HG02943 (cell line): ENCODE measurements at regions not wholly inside any gene's neighbourhood (a gene's known extent, or its start where the extent isn't known, plus 50 kb on each side); places are given as distances from the start of the nearest gene placed in this dataset.

ENCODE experiments used
- ATAC-seq: cut with Tn5 transposase; IDR thresholded peaks from one replicate; pipeline ENCODE4 v1.9.1; 2021; ENCODE audit warnings: mild to moderate bottlenecking, low read depth, moderate library complexity; ENCODE audit not compliant: unreplicated experiment

DNA sequence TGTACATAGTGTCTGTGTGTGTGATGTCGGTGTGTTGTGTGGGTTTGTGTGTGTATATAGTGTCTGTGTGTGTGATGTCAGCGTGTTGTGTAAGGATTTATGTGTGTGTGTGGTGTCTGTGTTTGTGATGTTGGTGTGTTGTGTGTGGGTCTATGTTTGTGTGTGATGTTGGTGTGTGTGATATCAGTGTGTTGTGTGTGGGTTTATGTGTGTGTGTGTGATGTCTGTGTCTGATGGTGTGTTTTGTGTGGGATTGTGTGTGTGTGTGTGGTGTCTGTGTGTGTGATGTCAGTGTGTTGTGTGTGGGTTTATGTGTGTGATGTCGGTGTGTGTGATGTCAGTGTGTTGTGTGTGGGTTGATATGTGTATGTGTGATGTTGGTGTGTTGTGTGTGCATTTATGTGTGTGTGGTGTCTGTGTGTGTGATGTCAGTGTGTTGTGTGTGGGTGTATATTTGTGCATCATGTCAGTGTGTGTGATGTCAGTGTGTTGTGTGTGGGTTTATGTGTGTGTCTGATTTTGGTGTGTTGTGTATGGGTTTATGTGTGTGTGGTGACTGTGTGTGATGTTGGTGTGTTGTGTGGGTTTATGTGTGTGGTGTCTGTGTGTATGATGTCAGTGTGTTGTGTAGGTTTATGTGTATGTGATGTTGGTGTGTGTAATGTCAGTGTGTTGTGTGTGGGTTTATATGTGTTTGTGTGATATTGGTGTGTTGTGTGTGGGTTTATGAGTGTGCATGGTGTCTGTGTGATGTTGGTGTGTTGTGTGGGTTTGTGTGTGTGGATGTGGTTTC is 102.4 kb upstream of the CD93 start:
- no peak for ATAC-seq

DNA sequence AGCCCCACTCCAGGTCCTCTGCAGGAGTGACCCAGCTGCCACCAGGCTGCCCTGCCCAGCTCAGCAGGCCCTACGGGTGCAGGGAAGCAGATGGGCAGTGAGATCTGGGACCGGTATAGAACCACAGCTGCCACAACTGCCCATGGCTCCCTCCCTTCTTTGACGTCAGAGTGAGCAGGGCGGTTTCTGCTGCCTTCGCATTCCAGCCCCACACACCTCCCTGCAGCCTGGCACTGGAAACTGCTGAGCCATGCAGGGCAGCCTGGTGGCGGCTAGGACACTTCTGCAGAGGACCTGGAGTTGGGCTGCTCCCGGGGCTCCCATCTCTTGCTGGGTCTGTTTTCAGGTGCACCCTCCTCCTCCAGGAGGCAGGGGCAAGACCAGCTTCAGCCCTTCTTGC is 101.6 kb upstream of the CD93 start:
- ATAC-seq = no peak

DNA sequence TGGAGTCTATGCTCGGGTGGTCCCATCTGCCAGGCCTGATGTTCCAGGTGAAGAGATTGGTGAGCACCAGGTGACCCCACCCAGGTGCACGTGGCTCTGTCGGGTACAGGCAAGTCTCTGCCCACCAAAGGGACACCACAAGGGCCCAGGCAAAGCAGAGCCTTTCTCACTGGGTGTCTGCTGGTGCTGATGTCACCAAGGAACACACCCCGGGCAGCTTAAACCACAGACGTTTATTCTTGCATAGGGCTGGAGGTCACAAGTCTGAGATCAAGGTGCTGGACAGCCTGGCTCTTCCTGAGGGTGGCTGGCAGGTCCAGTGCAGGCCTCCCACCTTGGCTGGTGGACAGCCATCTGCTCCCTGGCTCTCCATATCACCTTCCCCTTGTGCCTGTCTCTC is 100.7 kb upstream of the CD93 start:
- ATAC-seq = no peak

- ATAC-seq = no peak
Observed at GRCh38 chr20:23180451-23180921, 94.4 kb upstream of the CD93 start.

- no peak for ATAC-seq
Observed at GRCh38 chr20:23179766-23180403, 93.8 kb upstream of the CD93 start.

GRCh38 chr20:23178806-23179205 is 92.7 kb upstream of the CD93 start:
- ATAC-seq = no peak

DNA sequence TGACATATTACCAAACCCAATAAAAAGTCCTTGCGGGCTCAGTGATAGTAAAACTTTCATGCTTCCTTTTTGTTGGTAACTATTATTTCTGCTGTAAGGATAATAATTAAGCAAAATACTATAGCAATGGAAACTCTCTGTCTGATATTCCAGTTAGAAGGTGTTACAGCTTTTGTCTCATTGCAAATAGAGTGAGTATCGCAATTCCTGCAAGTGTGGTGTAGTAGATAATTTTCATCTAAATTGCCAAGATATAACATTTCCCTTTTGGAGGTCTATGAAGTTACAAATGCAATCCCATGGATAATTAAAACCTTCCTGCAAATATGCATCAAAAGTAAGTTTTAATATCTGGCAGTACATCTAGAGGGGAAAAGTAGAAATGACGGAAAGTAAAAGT is 88.7 kb upstream of the CD93 start:
- ATAC-seq = no peak

DNA sequence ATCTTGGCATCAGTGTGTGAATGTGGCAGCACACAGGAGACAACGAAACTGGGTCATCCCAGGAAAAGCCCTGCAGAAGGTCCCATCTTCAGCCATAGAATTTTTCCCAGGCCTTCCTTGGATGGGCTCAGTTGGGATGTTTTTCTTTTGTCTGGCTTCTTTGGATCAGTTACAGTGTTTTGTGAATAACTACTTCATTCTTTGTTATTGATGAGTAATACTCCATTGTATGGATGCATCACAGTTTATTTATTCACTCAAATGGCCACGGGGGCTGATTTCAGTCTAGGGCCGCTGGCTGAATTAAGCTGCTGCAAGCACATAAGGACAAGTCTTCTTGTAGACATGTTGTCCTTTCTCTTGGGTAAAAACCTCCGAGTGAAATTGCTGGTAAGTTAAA is 81.3 kb upstream of the CD93 start:
- no peak for ATAC-seq

DNA sequence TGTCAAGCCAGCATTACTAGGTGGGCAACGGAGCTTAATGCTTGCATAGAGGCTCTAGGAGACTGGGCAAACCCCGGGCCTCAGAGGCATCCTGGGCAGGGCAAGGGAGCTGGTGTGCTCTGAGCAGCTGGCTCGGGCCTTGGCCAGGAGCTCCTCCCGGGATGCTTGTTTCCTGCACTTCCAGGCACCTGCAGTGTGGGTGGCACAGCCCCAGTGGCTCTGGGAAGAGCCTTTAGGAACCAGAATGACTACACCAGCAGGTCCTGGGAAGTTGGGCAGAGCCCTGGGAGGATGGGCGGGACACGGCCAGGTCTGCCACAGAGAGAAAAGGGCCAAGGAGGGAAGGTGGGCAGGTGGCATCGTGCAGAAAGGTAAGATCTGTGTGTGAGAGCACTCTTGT is 80.4 kb upstream of the CD93 start:
- no peak for ATAC-seq

DNA sequence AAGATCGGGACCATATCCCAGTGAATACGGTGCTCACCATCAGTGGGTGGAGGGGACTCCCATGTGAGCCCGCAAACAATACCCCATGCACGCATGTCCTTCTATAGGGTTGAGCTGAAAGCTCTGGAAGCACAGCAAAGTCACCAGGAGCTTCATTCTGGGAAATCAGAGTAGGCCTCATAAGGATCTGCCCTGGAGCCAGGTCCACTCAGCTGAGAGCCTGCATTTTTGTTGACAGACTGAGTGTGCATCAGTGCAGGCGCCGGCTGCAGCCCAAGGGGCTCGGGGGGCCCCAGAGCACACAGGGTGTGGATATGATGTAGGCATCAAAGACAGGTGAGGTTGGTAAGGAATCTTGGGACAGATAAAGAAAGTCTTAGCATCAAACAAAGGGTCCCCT is 79.8 kb upstream of the CD93 start:
- no peak for ATAC-seq

GRCh38 chr20:23165307-23165750 is 79.2 kb upstream of the CD93 start:
- ATAC-seq = no peak

GRCh38 chr20:23164176-23164601 is 78.1 kb upstream of the CD93 start:
- no peak for ATAC-seq

- no peak for ATAC-seq
Observed at GRCh38 chr20:23163562-23163961, 77.4 kb upstream of the CD93 start.

DNA sequence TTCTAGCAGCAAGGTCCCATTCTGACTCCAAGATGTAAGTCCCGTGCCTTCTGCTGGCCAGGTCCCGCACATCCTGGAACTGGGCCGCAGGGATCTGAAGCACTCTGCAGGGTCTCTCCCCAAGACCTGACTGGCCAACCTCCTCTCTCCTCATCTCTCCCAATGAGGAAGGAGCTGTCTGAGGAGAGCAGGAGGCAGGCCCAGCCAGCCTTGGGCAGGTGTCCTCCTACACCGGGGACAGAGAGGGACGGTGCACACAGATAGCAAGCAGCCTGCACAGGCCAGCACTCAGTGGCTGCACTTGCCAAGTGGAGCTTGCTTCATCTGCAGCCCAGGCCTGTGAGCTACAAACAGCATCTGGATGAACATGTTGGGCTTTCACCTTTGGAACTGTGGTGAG is 76.8 kb upstream of the CD93 start:
- ATAC-seq = no peak

DNA sequence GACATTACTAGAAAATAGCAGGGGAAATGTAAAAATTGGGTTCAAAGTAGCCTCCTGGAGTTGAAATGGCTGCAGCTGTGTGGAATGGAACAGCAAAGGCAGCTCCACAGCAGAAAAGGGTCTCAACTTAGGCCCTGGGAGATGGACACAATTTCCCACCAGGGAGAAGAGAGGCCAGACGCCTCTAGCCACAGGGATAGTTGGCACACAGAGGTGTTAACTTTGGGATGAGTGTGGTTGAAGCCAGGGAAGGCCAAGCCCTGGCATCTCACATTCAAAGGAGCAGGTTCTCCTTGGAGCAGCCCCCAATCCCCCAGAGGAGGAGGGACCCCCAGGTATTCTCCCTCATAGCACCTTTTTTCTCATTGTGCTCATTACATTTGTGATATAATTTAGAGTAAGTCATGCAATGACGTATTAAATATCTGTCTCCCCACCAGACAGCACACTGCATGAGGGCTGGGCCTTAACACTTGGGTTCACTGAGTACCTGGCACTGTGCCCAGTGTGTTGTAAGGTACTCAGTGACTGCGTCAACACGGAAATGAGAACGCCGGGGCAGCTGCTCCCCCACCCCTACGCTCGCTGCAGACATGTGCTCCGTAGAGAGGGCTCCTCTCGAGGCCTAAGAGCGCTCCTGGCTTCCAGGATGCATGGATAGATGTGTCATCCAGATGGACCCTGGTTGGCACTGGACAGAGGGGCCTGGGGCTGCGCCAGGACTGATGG is 76.0 kb upstream of the CD93 start:
- ATAC-seq = no peak

- ATAC-seq = no peak
Observed at GRCh38 chr20:23161244-23161891, 75.2 kb upstream of the CD93 start.

DNA sequence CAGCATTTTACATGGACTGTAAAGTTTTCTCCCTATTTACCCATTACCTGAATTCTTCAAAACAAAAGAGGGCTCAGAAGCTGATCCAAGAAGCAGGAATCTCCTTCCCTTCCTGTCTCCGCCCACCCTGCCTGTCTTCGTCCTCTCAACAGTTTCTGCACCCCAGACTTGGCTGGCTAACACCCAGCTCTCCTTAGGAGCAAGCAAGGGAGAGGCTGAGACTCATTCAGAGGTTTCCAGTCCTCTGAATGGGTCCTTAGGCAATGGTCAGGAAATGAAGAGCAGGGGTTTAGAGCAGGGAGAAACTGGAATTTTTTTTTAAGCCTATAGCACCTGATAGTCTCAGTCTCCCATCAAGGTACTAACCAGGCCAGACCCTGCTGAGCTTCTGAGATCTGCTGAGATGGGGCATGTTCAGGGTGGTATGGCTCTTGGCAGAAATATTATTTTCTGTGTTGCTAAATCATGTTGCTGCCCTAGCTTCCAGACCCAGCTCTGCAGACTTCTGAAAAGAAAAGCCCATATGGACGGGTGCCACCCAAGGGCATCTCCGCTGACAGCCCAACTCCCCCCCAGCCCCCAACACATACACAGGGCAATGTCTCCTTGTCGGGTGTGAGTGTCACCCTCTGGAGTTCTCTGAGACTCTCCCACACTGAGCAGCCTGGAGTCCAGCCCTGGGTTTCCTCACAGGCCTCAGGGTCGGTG is 74.6 kb upstream of the CD93 start:
- ATAC-seq = no peak

GRCh38 chr20:23159947-23160318 is 73.8 kb upstream of the CD93 start:
- ATAC-seq = no peak

DNA sequence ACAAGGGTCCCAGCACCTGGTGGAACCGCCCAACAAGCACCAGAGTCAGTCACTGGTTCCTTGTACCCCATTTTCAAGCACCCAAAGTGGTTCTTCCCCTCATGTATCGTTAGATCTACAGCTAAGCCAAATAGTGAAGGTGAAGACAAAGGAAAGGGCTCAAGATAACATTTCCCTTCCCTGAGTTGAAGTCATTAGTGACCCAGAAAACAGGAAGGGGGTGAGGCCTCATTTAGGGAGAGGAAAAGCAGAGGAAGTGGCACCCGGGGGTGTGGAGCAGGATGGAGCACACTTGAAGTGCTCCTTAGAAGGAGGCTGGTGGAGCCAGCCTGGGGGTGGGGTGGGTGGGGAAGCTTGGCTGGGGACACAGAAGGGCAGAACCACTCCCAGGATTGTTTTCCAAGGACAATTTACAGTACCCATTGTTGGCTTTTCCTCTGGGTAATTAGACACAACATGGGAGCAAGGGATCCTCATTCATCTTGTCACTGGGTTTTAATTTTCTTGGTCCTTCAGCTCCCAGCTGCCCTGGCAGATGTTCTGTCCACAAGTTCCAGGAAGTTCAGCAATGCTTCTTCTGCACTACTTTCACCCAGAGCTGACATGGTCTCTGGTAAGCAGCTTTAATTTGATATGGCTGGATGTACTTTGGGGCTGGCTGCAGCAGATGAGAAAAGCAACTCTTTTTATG is 73.3 kb upstream of the CD93 start:
- ATAC-seq = no peak

- ATAC-seq = no peak
Observed at GRCh38 chr20:23157734-23158133, 71.6 kb upstream of the CD93 start.
